ENCODE measurements at regions not wholly inside any gene's neighbourhood (a gene's known extent, or its start where the extent isn't known, plus 50 kb on each side); places are given as distances from the start of the nearest gene placed in this dataset.
"Not testable (repeated sequence)": the region's sequence is repeated elsewhere in the genome, so short reads cannot be mapped to it uniquely, and the experiment has no call there.

DNA sequence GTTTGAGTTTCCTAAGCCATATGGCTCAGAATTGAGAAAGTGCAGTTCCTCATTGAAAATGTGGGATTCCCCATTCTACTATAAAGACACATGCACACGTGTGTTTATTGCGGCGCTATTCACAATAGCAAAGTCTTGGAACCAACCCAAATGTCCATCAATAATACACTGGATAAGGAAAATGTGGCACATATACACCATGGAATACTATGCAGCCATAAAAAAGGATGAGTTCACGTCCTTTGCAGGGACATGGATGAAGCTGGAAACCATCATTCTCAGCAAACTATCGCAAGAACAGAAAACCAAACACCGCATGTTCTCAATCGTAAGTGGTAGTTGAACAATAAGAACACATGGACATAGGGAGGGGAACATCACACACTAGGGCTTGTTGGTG, 154.8 kb downstream of the SEC23IP start:
- H3K4me3 Mint-ChIP-seq; CTCF ChIA-PET; H3K9me3 ChIP-seq (ENCODE audit: control insufficient read depth in 2 of 3, low read length in 3 of 3); intact Hi-C loops (cut with micrococcal nuclease); H3K4me3 ChIP-seq (ENCODE audit: low read length); H3K36me3 ChIP-seq (ENCODE audit: control insufficient read depth in 2 of 3, insufficient read depth in 3 of 3, low read length in 3 of 3); ATAC-seq; H3K27me3 ChIP-seq (ENCODE audit: control insufficient read depth in 2 of 2, insufficient read depth in 2 of 2, low read length in 2 of 2); H3K27ac Mint-ChIP-seq; H3K4me1 Mint-ChIP-seq; H3K9me3 Mint-ChIP-seq; POLR2A ChIA-PET; DNase-seq; H3K4me1 ChIP-seq (ENCODE audit: control insufficient read depth in 2 of 2, insufficient read depth in 2 of 2, low read length in 2 of 2); H3K27ac ChIP-seq (ENCODE audit: low read depth, low read length); H3K36me3 Mint-ChIP-seq: not testable (repeated sequence)
- H3K27me3 Mint-ChIP-seq = peaks cover 6 to 14% (median 12%) of the 10 kb centered on the region in 5 donors

DNA sequence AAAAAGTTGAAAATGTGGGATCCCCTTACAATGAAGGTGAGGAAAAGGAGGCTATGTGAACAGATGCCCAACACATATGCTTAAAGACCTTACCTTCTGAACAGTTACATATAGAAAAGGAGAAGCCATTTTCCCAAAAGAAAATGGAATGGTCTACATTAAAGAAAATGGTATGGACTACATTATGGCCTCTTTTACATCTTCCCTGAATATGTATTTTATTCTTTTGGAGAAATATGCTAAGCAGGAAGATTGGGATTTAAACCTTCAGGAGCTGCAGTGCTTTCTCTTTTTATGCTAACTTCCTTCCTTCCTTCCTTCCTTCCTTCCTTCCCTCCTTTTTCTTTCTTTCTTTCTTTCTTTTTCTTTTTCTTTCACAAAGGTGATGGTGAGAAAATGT, 155.4 kb downstream of the SEC23IP start:
- Mint-ChIP-seq H3K27ac (no peak overlapping the region), H3K27me3 (peaks cover 6 to 18% (median 13%) of the 10 kb centered on the region in 5 donors), H3K4me3 (no peak overlapping the region), H3K4me1 (peaks cover 0 to 2% (median 0%) of the 10 kb centered on the region in 7 donors), H3K36me3 (no peaks in the 10 kb centered on the region), H3K9me3 (peaks cover 0 to 2% (median 0%) of the 10 kb centered on the region in 11 donors)
- Histone ChIP-seq H3K27ac (ENCODE audit: low read depth, low read length) (no peak overlapping the region), H3K27me3 (ENCODE audit: control insufficient read depth in 2 of 2, insufficient read depth in 2 of 2, low read length in 2 of 2) (no peaks in the 10 kb centered on the region), H3K4me3 (ENCODE audit: low read length) (no peak overlapping the region), H3K9me3 (ENCODE audit: control insufficient read depth in 2 of 3, low read length in 3 of 3) (no peaks in the 10 kb centered on the region), H3K4me1 (ENCODE audit: control insufficient read depth in 2 of 2, insufficient read depth in 2 of 2, low read length in 2 of 2) (no peaks in the 10 kb centered on the region), H3K36me3 (ENCODE audit: control insufficient read depth in 2 of 3, insufficient read depth in 3 of 3, low read length in 3 of 3) (no peaks in the 10 kb centered on the region)
- ATAC-seq (no peak), DNase-seq (no peak)
- POLR2A ChIA-PET = no interaction called here
- intact Hi-C loops (cut with micrococcal nuclease) = no loop called here
- CTCF ChIA-PET = no interaction called here

DNA sequence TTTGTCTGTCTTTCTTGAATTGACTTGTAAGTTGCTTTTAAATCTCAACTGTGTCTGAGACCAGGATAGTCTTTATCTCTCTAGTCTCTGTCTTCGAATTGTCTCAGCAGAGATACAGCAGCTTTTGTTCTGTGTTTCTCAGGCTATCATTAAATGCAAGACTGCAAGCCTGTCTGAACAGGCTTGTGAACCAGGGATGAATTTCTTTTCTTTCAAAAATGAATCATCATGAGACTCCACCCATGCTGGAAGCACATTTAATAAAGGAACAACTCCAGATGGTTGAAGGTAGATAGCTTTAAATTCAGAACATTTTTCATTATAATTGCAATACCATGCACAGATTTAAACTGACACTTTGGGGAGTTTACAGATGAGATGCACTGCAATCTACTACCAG, 155.9 kb downstream of the SEC23IP start:
- DNase-seq (no peak), ATAC-seq (no peak)
- Mint-ChIP-seq H3K27ac (no peak overlapping the region), H3K4me3 (no peak overlapping the region), H3K36me3 (no peaks in the 10 kb centered on the region), H3K27me3 (peaks cover 6 to 19% (median 13%) of the 10 kb centered on the region in 5 donors), H3K4me1 (peaks cover 0 to 2% (median 0%) of the 10 kb centered on the region in 7 donors), H3K9me3 (peaks cover 0 to 2% (median 0%) of the 10 kb centered on the region in 11 donors)
- no peaks in the 10 kb centered on the region for H3K4me1 ChIP-seq (ENCODE audit: control insufficient read depth in 2 of 2, insufficient read depth in 2 of 2, low read length in 2 of 2)
- CTCF ChIA-PET = no interaction called here
- no peaks in the 10 kb centered on the region for H3K27me3 ChIP-seq (ENCODE audit: control insufficient read depth in 2 of 2, insufficient read depth in 2 of 2, low read length in 2 of 2)
- H3K36me3 ChIP-seq (ENCODE audit: control insufficient read depth in 2 of 3, insufficient read depth in 3 of 3, low read length in 3 of 3) = no peaks in the 10 kb centered on the region
- no peak overlapping the region for H3K4me3 ChIP-seq (ENCODE audit: low read length)
- no peak overlapping the region for H3K27ac ChIP-seq (ENCODE audit: low read depth, low read length)
- intact Hi-C loops (cut with micrococcal nuclease) = no loop called here
- H3K9me3 ChIP-seq (ENCODE audit: control insufficient read depth in 2 of 3, low read length in 3 of 3) = no peaks in the 10 kb centered on the region
- POLR2A ChIA-PET = no interaction called here

DNA sequence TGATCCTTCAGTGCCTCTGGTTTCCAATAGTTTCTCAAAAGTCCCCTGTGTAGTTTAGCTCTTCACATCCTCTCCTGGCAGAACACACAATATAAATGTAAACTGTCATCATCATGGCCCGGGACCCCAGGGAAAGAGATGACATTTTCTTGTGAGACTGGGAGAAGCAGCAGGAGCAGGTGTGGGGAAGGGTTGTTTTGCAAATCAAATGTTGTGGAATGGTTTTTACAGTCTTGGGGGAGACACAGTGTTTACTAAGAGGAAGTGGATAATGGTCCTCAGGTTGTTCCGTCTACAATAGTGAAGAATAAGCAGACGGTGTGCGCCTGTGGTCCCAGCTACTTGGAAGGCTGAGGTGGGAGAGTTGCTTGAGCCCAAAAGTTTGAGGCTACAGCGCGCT, 159.1 kb downstream of the SEC23IP start:
- Mint-ChIP-seq H3K4me3 (no peak overlapping the region), H3K4me1 (peaks cover 0 to 2% (median 0%) of the 10 kb centered on the region in 7 donors), H3K36me3 (no peaks in the 10 kb centered on the region), H3K27ac (no peak overlapping the region), H3K27me3 (peaks cover 9 to 34% (median 19%) of the 10 kb centered on the region in 5 donors), H3K9me3 (peaks cover 0 to 3% (median 0%) of the 10 kb centered on the region in 11 donors)
- ChIA-PET CTCF (no interaction called here), POLR2A (no interaction called here)
- DNase-seq (no peak), ATAC-seq (no peak)
- H3K27ac ChIP-seq (ENCODE audit: low read depth, low read length) = no peak overlapping the region
- no peaks in the 10 kb centered on the region for H3K36me3 ChIP-seq (ENCODE audit: control insufficient read depth in 2 of 3, insufficient read depth in 3 of 3, low read length in 3 of 3)
- intact Hi-C loops (cut with micrococcal nuclease) = no loop called here
- no peak overlapping the region for H3K4me3 ChIP-seq (ENCODE audit: low read length)
- H3K4me1 ChIP-seq (ENCODE audit: control insufficient read depth in 2 of 2, insufficient read depth in 2 of 2, low read length in 2 of 2) = no peaks in the 10 kb centered on the region
- H3K27me3 ChIP-seq (ENCODE audit: control insufficient read depth in 2 of 2, insufficient read depth in 2 of 2, low read length in 2 of 2) = no peaks in the 10 kb centered on the region
- no peaks in the 10 kb centered on the region for H3K9me3 ChIP-seq (ENCODE audit: control insufficient read depth in 2 of 3, low read length in 3 of 3)

DNA sequence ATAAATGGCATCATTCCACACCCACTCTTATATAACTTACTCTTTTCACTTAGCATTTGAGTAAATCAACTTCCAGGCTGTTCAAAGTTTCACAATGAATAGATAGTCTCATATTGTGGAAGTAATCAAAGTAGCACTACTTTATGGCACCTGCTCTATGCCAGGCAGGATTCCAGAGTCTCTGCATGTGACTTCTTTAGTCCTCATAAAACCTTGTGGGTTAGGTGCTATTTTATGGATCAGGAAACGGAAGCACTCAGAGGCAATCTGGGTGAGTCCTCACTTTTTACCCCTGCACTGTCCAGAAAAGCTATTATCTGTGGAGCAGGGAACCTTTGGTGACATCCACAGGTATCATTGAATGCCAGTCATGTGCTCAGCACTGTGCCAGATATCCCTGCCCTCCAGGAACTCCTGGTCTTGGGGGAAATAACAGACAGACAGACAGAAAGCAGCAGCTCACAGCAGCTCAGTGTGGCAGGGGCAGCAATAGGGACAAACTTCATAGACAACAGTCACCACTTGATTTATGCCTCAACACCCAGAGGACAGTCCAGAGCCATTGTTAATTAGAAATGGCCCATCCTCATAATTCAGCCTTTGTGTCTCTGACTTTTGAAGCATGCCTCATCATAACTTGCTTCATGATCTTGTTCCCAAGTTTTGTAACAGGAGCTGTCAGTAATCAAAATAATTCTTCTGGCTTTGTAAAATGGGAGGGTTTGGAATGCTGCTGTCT, 160.6 kb downstream of the SEC23IP start:
- ATAC-seq (no peak), DNase-seq (no peak)
- H3K9me3 Mint-ChIP-seq = peaks cover 0 to 4% (median 0%) of the 10 kb centered on the region in 11 donors
- peaks cover 0 to 2% (median 0%) of the 10 kb centered on the region in 7 donors for H3K4me1 Mint-ChIP-seq
- no peaks in the 10 kb centered on the region for H3K36me3 Mint-ChIP-seq
- Histone ChIP-seq H3K9me3 (ENCODE audit: control insufficient read depth in 2 of 3, low read length in 3 of 3) (no peaks in the 10 kb centered on the region), H3K36me3 (ENCODE audit: control insufficient read depth in 2 of 3, insufficient read depth in 3 of 3, low read length in 3 of 3) (no peaks in the 10 kb centered on the region), H3K4me1 (ENCODE audit: control insufficient read depth in 2 of 2, insufficient read depth in 2 of 2, low read length in 2 of 2) (no peaks in the 10 kb centered on the region), H3K27ac (ENCODE audit: low read depth, low read length) (no peak overlapping the region), H3K27me3 (ENCODE audit: control insufficient read depth in 2 of 2, insufficient read depth in 2 of 2, low read length in 2 of 2) (no peaks in the 10 kb centered on the region), H3K4me3 (ENCODE audit: low read length) (no peak overlapping the region)
- no peak overlapping the region for H3K27ac Mint-ChIP-seq
- POLR2A ChIA-PET = no interaction called here
- intact Hi-C loops (cut with micrococcal nuclease) = no loop called here
- CTCF ChIA-PET = no interaction called here
- no peak overlapping the region for H3K4me3 Mint-ChIP-seq
- H3K27me3 Mint-ChIP-seq = peaks cover 13 to 34% (median 22%) of the 10 kb centered on the region in 5 donors

DNA sequence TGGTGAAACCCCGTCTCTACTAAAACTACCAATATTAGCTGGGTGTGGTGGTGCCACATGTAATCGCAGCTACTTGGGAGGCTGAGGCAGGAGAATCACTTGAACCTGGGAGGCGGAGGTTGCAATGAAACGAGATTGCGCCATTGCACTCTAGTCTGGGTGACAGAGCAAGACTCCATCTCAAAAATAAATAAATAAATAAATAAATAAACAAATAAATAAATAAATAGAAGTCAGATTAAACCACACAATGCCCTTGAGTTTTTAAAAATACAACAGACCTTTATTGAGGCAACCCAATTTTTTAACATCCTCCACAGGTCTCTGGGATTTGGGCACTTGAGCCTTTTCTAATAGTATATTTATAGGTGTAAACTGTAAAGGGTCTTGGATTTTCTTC, 167.3 kb downstream of the SEC23IP start:
- H3K4me3 Mint-ChIP-seq; H3K9me3 ChIP-seq (ENCODE audit: control insufficient read depth in 2 of 3, low read length in 3 of 3); intact Hi-C loops (cut with micrococcal nuclease); DNase-seq; H3K27ac Mint-ChIP-seq; H3K36me3 Mint-ChIP-seq; H3K4me1 ChIP-seq (ENCODE audit: control insufficient read depth in 2 of 2, insufficient read depth in 2 of 2, low read length in 2 of 2); H3K4me3 ChIP-seq (ENCODE audit: low read length); H3K27ac ChIP-seq (ENCODE audit: low read depth, low read length); H3K36me3 ChIP-seq (ENCODE audit: control insufficient read depth in 2 of 3, insufficient read depth in 3 of 3, low read length in 3 of 3); POLR2A ChIA-PET; H3K27me3 ChIP-seq (ENCODE audit: control insufficient read depth in 2 of 2, insufficient read depth in 2 of 2, low read length in 2 of 2); ATAC-seq; H3K4me1 Mint-ChIP-seq; H3K9me3 Mint-ChIP-seq; CTCF ChIA-PET: not testable (repeated sequence)
- H3K27me3 Mint-ChIP-seq = peaks cover 10 to 38% (median 25%) of the 10 kb centered on the region in 5 donors

DNA sequence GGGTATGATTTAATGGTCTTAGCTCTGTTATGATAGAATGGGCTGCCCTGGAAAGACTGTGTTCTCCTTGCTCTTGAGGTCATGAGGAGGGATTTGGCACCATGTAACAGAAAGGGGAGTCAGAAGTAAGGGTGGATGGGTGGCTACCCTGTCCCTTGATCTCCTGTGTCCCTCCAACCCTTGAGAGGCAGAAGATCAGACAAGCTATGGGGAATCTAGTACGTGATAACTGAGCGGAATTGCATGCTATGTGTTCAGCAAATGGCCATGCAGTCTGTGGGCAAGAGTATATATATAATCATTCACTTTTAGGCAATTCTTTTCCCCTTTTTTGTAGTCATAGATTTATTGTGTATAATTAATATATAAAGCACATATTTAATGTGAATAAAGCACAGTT, 174.9 kb downstream of the SEC23IP start:
- Mint-ChIP-seq H3K27ac (no peak overlapping the region), H3K9me3 (peaks cover 0 to 26% (median 7%) of the 10 kb centered on the region in 11 donors), H3K4me1 (peaks cover 0 to 1% (median 0%) of the 10 kb centered on the region in 7 donors), H3K4me3 (no peak overlapping the region), H3K27me3 (peaks cover 0 to 53% (median 37%) of the 10 kb centered on the region in 5 donors), H3K36me3 (no peaks in the 10 kb centered on the region)
- H3K4me3 ChIP-seq (ENCODE audit: low read length) = no peak overlapping the region
- DNase-seq (no peak), ATAC-seq (no peak)
- no peaks in the 10 kb centered on the region for H3K4me1 ChIP-seq (ENCODE audit: control insufficient read depth in 2 of 2, insufficient read depth in 2 of 2, low read length in 2 of 2)
- H3K36me3 ChIP-seq (ENCODE audit: control insufficient read depth in 2 of 3, insufficient read depth in 3 of 3, low read length in 3 of 3) = no peaks in the 10 kb centered on the region
- ChIA-PET CTCF (no interaction called here), POLR2A (no interaction called here)
- H3K27me3 ChIP-seq (ENCODE audit: control insufficient read depth in 2 of 2, insufficient read depth in 2 of 2, low read length in 2 of 2) = no peaks in the 10 kb centered on the region
- no peaks in the 10 kb centered on the region for H3K9me3 ChIP-seq (ENCODE audit: control insufficient read depth in 2 of 3, low read length in 3 of 3)
- no peak overlapping the region for H3K27ac ChIP-seq (ENCODE audit: low read depth, low read length)
- intact Hi-C loops (cut with micrococcal nuclease) = no loop called here

Data from naive thymus-derived CD4-positive, alpha-beta T cell (primary cell).